ENCODE measurements at regions not wholly inside any gene's neighbourhood (a gene's known extent, or its start where the extent isn't known, plus 50 kb on each side); places are given as distances from the start of the nearest gene placed in this dataset.

DNA sequence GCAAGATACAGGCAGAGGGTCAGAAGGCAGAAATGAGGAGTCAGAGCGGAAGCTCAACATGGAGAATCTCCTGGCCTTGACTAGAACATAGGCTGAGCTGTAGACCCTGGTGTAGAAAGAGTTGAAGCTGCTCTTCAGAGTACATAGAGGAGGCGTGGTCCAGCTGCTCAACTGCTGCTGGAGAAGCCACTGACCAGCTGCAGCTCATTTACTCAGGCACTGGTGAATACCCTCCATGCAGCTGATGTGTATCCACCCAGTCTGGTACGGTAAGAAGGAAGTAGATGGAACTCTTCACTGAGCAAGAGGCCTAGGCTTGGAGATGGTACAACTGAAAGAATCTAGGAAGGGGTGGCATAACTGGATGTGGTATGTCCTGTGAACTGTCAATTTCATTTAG lies 148.8 kb upstream of the DHRS4 start:
- ChIA-PET CTCF (interaction anchor here (0.6 kb wide), 1 partner anchor 245 kb away, joined by 3 read pairs; no protein-coding TSS in a partner anchor), POLR2A (no interaction called here)
- FAIRE-seq (no peak), DNase-seq (ENCODE audit: low read depth in 1 of 2, low spot score in 1 of 2) (no peak), ATAC-seq (no peak)
- H3K4me3 ChIP-seq = no peak overlapping the region
- H3K27ac ChIP-seq = no peak overlapping the region
- H3K9me3 ChIP-seq = no peaks in the 10 kb centered on the region
- H3K4me1 ChIP-seq = no peaks in the 10 kb centered on the region
- H3K4me2 ChIP-seq = no peak overlapping the region
- TF ChIP-seq KDM1A (IDR thresholded peaks at IDR 0.05; ENCODE audit: low read depth) = no peak
- TF ChIP-seq, protein P1, sequence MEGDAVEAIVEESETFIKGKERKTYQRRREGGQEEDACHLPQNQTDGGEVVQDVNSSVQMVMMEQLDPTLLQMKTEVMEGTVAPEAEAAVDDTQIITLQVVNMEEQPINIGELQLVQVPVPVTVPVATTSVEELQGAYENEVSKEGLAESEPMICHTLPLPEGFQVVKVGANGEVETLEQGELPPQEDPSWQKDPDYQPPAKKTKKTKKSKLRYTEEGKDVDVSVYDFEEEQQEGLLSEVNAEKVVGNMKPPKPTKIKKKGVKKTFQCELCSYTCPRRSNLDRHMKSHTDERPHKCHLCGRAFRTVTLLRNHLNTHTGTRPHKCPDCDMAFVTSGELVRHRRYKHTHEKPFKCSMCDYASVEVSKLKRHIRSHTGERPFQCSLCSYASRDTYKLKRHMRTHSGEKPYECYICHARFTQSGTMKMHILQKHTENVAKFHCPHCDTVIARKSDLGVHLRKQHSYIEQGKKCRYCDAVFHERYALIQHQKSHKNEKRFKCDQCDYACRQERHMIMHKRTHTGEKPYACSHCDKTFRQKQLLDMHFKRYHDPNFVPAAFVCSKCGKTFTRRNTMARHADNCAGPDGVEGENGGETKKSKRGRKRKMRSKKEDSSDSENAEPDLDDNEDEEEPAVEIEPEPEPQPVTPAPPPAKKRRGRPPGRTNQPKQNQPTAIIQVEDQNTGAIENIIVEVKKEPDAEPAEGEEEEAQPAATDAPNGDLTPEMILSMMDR (IDR thresholded peaks at IDR 0.05) = no peak
- no peak for TF ChIP-seq HEYL (CRISPR knock-in tag; IDR thresholded peaks at IDR 0.05)
- WGBS (ENCODE audit: missing lambda C conversion rate) = 72% methylated on average over 3 of the region's 3 CpGs

DNA sequence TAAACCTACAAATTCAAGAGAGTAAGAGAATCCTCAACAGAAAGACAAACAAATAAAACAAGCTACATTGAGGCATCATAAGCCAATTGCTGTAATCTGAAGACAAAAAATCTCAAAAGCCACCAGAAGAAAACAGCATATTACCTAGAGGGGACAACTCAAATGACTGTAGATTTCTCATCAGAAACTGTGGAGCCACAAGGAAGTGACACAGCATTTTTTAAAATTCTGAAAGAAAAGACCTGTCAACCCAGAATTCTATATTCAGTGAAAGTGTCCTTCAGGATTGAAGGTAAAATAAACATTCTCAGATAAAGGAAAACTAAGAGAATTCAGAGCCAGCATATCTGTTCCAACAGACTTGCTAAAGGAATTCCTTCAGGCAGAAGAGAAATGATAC lies 147.8 kb upstream of the DHRS4 start:
- no peaks in the 10 kb centered on the region for H3K4me1 ChIP-seq
- CTCF ChIA-PET = interaction anchor here (1.0 to 1.1 kb wide), 2 partner anchors 79 to 173 kb away, joined by 3 to 4 read pairs; no protein-coding TSS in a partner anchor
- no peak overlapping the region for H3K27ac ChIP-seq
- DNase-seq (ENCODE audit: low read depth in 1 of 2, low spot score in 1 of 2) (no peak), FAIRE-seq (no peak), ATAC-seq (no peak)
- no peak for TF ChIP-seq FOSB (CRISPR knock-in tag; IDR thresholded peaks at IDR 0.05)
- no peak for TF ChIP-seq EP300 (IDR thresholded peaks at IDR 0.05)
- TF ChIP-seq CBX2 (IDR thresholded peaks at IDR 0.05; ENCODE audit: borderline replicate concordance, low read depth) = no peak
- no peak for TF ChIP-seq MAZ (IDR thresholded peaks at IDR 0.05; ENCODE audit: borderline replicate concordance, low read depth, low read length)
- TF ChIP-seq CHD4 (IDR thresholded peaks at IDR 0.05; ENCODE audit: borderline replicate concordance) = no peak
- H3K9me3 ChIP-seq = no peaks in the 10 kb centered on the region
- H3K4me2 ChIP-seq = no peak overlapping the region
- POLR2A ChIA-PET = no interaction called here
- H3K4me3 ChIP-seq = no peak overlapping the region

DNA sequence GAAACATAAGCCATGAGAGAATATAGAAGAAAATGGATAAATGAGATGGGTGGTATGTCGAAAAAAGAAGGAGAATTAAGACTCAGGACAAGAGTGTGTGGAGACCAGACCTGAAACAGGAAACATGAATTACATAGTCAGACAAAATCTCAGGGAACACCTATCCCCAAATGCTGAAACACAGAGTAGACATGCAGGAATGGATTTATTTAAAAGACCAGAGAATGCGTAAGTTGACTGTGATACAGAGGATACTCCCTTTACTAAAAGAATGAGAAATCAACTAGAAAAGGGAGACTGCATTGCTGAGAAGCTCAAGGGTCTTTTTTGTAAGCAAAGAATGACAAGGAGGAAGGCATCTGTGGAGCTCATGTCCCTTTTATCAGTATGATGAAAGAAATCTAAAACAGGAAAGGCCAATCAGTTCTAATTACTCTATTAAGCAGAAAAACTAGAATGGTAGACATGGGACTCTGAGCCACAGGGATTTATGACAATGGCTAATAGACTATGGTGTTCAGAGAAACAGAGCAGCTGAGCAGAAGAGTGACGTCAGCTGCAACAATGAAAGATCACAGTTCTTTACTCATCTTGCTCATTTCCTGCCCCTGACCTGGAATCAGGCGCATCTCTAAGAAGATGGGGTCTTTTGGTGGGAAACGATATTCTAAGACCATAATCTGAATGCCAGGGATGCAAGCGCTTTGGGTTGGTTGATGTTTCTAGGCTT lies 138.9 kb upstream of the DHRS4 start:
- WGBS (ENCODE audit: missing lambda C conversion rate) = 55% methylated on average over 6 of the region's 6 CpGs
- no peak overlapping the region for H3K4me2 ChIP-seq
- no peak overlapping the region for H3K27ac ChIP-seq
- DNase-seq (ENCODE audit: low read depth in 1 of 2, low spot score in 1 of 2) (no peak), ATAC-seq (no peak), FAIRE-seq (no peak)
- H3K9me3 ChIP-seq = no peaks in the 10 kb centered on the region
- TF ChIP-seq ESRRA (IDR thresholded peaks at IDR 0.05; ENCODE audit: borderline replicate concordance, low read length) (no peak), FOSL2 (IDR thresholded peaks at IDR 0.05) (no peak), FOSL2 (CRISPR knock-in tag; IDR thresholded peaks at IDR 0.05) (no peak), CEBPB (IDR thresholded peaks at IDR 0.05) (no peak), NPAS2 (CRISPR knock-in tag; IDR thresholded peaks at IDR 0.05; ENCODE audit: borderline replicate concordance) (no peak), SMC3 (IDR thresholded peaks at IDR 0.05) (no peak), HDAC2 (IDR thresholded peaks at IDR 0.05) (no peak), CHD2 (IDR thresholded peaks at IDR 0.05; ENCODE audit: low read length, partially characterized antibody) (no peak), NR3C1 (IDR thresholded peaks at IDR 0.05) (no peak)
- TF ChIP-seq, protein P2, sequence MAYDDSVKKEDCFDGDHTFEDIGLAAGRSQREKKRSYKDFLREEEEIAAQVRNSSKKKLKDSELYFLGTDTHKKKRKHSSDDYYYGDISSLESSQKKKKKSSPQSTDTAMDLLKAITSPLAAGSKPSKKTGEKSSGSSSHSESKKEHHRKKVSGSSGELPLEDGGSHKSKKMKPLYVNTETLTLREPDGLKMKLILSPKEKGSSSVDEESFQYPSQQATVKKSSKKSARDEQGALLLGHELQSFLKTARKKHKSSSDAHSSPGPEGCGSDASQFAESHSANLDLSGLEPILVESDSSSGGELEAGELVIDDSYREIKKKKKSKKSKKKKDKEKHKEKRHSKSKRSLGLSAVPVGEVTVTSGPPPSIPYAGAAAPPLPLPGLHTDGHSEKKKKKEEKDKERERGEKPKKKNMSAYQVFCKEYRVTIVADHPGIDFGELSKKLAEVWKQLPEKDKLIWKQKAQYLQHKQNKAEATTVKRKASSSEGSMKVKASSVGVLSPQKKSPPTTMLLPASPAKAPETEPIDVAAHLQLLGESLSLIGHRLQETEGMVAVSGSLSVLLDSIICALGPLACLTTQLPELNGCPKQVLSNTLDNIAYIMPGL (CRISPR knock-in tag; IDR thresholded peaks at IDR 0.05; ENCODE audit: borderline replicate concordance) = no peak
- TF ChIP-seq, protein P3, sequence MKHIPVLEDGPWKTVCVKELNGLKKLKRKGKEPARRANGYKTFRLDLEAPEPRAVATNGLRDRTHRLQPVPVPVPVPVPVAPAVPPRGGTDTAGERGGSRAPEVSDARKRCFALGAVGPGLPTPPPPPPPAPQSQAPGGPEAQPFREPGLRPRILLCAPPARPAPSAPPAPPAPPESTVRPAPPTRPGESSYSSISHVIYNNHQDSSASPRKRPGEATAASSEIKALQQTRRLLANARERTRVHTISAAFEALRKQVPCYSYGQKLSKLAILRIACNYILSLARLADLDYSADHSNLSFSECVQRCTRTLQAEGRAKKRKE (CRISPR knock-in tag; IDR thresholded peaks at IDR 0.05; ENCODE audit: low read depth) = no peak
- CTCF ChIA-PET = interaction anchor here (1.1 to 2.0 kb wide), 2 partner anchors 15 to 183 kb away, joined by 4 to 5 read pairs; no protein-coding TSS in a partner anchor
- H3K4me3 ChIP-seq = no peak overlapping the region
- POLR2A ChIA-PET = no interaction called here
- H3K4me1 ChIP-seq = no peaks in the 10 kb centered on the region
